Stomach smooth muscle (tissue), 2 donors: ENCODE measurements at regions not wholly inside any gene's neighbourhood (a gene's known extent, or its start where the extent isn't known, plus 50 kb on each side); places are given as distances from the start of the nearest gene placed in this dataset.

Source experiments
- H3K27ac ChIP-seq: one replicate; pipeline ENCODE4 v1.7.0; 2013; ENCODE audit warnings: mild to moderate bottlenecking, low read length, inconsistent platforms
- H3K27me3 ChIP-seq, 2 donors: one replicate each; pipeline ENCODE4 v1.7.0; 2013; ENCODE audit warnings: low read length in 2 of 2; ENCODE audit not compliant: insufficient read depth in 2 of 2, control insufficient read depth in 1 of 2
- H3K36me3 ChIP-seq, 2 donors: one replicate each; pipeline ENCODE4 v1.7.0; 2013; ENCODE audit warnings: low read length in 2 of 2; ENCODE audit not compliant: control insufficient read depth in 2 of 2, insufficient read depth in 2 of 2
- H3K4me1 ChIP-seq: one replicate; pipeline ENCODE4 v1.7.0; 2013; ENCODE audit warnings: low read length; ENCODE audit not compliant: control insufficient read depth, insufficient read depth
- H3K4me3 ChIP-seq, 2 donors: one replicate each; pipeline ENCODE4 v1.7.0; 2013; ENCODE audit warnings: low read length in 2 of 2
- H3K9ac ChIP-seq, 2 donors: one replicate each; pipeline ENCODE4 v1.7.0; 2013; ENCODE audit warnings: low read length in 2 of 2, mild to moderate bottlenecking in 1 of 2
- H3K9me3 ChIP-seq, 2 donors: one replicate each; pipeline ENCODE4 v1.7.0; 2013; ENCODE audit warnings: low read length in 2 of 2; ENCODE audit not compliant: control insufficient read depth in 2 of 2
- donor health status: healthy.
- donor health status: Pancreatic carcinoma.

DNA sequence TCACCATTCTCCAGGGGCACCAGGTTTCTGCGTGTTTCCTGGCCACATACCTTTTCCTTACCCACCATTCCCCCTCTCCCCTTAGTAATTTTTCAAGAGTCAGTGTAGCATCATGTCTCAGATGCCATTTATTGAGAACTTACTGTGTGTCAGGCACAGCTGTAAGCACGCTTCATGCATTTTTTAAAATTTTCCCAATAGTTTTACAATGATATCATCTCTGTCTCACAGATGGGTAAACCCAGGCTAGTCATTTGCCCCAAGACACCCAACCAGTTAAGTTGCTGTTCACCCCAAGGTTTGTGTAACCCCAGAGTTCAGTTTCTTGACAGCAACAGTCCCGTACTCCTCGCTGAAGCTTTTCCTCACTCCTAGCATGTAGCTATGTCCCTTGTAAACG lies 56.4 kb upstream of the IRX3 start:
- no peaks in the 10 kb centered on the region for H3K4me1 ChIP-seq
- H3K9ac ChIP-seq = no peak overlapping the region
- H3K9me3 ChIP-seq = no peaks in the 10 kb centered on the region
- H3K36me3 ChIP-seq = no peaks in the 10 kb centered on the region
- H3K27me3 ChIP-seq = peaks cover 0 to 7% of the 10 kb centered on the region in 2 donors
- no peak overlapping the region for H3K4me3 ChIP-seq
- no peak overlapping the region for H3K27ac ChIP-seq

- Histone ChIP-seq H3K9me3 (no peaks in the 10 kb centered on the region), H3K9ac (no peak overlapping the region), H3K36me3 (no peaks in the 10 kb centered on the region), H3K27ac (no peak overlapping the region), H3K4me3 (no peak overlapping the region), H3K4me1 (no peaks in the 10 kb centered on the region), H3K27me3 (peaks cover 0 to 7% of the 10 kb centered on the region in 2 donors)
These were observed 55.5 kb upstream of the IRX3 start for GRCh38 chr16:54341892-54342776.

GRCh38 chr16:54340531-54340930 lies 53.9 kb upstream of the IRX3 start:
- no peak overlapping the region for H3K27ac ChIP-seq
- H3K9me3 ChIP-seq = no peaks in the 10 kb centered on the region
- no peak overlapping the region for H3K4me3 ChIP-seq
- no peaks in the 10 kb centered on the region for H3K36me3 ChIP-seq
- H3K9ac ChIP-seq = no peak overlapping the region
- peaks cover 0 to 4% of the 10 kb centered on the region in 2 donors for H3K27me3 ChIP-seq
- H3K4me1 ChIP-seq = no peaks in the 10 kb centered on the region

GRCh38 chr16:54336631-54337204 lies 50.1 kb upstream of the IRX3 start:
- Histone ChIP-seq H3K4me3 (no peak overlapping the region), H3K9ac (no peak overlapping the region), H3K9me3 (no peaks in the 10 kb centered on the region), H3K27ac (no peak overlapping the region), H3K27me3 (peaks cover 0 to 3% of the 10 kb centered on the region in 2 donors), H3K4me1 (no peaks in the 10 kb centered on the region), H3K36me3 (no peaks in the 10 kb centered on the region)
